HCT116 (cell line): ENCODE measurements at regions not wholly inside any gene's neighbourhood (a gene's known extent, or its start where the extent isn't known, plus 50 kb on each side); places are given as distances from the start of the nearest gene placed in this dataset.

Experiments used
- ATAC-seq: fragments of 200-7000 bp; cut with Tn5 transposase; 2 replicates; pipeline ENCODE4 v1.9.1; 2020; ENCODE audit warnings: mild to moderate bottlenecking, moderate library complexity
- BruUV-seq: library from RNA; stranded (reverse); fragments of 400-500 nt; replicated peaks from 2 replicates; lab custom pipeline; 2021; lab: Mats Ljungman, UMichigan
- CTCF ChIA-PET: fragments of 300-600 bp; sonication (Branson Sonifier 250); formaldehyde crosslinking; loops from one replicate; lab custom pipeline; 2021; ENCODE audit warnings: antibody characterized with exemption; lab: Charles Lee
- POLR2A ChIA-PET: fragments of 300-600, 350-600 bp; sonication (Branson Sonifier 250); formaldehyde crosslinking; loops from one replicate; lab custom pipeline; 2021; ENCODE audit warnings: antibody characterized with exemption; lab: Charles Lee
- RAD21 ChIA-PET, 2 experiments: fragments of 300-600 bp; sonication (Branson Sonifier 250); formaldehyde crosslinking; loops; one replicate each; lab custom pipeline; 2023; ENCODE audit warnings: low total read pairs in 2 of 2; ENCODE audit not compliant: uncharacterized antibody in 2 of 2, unreplicated experiment in 2 of 2, low non-redundant PET in 1 of 2; lab: Charles Lee
- DNase-seq: peaks from one replicate; pipeline ENCODE4 v3.0.0-alpha.2; 2010; ENCODE audit warnings: low read depth, low spot score
- H2AFZ ChIP-seq: fragments of 200-600 bp; shearing (Covaris generic), sonication (generic); 2 replicates; pipeline ENCODE4 v1.6.1; 2017; ENCODE audit warnings: low read depth, mixed run types, mixed read lengths, antibody characterized with exemption, low read length; ENCODE audit not compliant: poor library complexity, severe bottlenecking
- H3K27ac ChIP-seq: 2 replicates; pipeline ENCODE4 v1.5.1; 2012; ENCODE audit warnings: low read depth, low read length
- H3K27me3 ChIP-seq: fragments of 200-600 bp; sonication (generic); 2 replicates; pipeline ENCODE4 v1.6.1; 2016; ENCODE audit warnings: mixed run types, low read length, mixed read lengths; ENCODE audit not compliant: insufficient read depth
- H3K36me3 ChIP-seq, 2 experiments: fragments of 200-500 bp in 1 of 2; fragments of 200-600 bp in 1 of 2; sonication (Bioruptor generic) in 1 of 2; sonication (generic) in 1 of 2; 2 replicates each; pipeline versions ENCODE4 v1.5.1 to v1.6.1; 2014 to 2016; ENCODE audit warnings: low read length in 2 of 2, inconsistent platforms in 1 of 2, mixed read lengths in 1 of 2, mixed run types in 1 of 2; ENCODE audit not compliant: insufficient read depth in 2 of 2, control insufficient read depth in 1 of 2
- H3K4me1 ChIP-seq, 2 experiments: fragments of 200-600 bp in 1 of 2; sonication (generic) in 1 of 2; 2 replicates each; pipeline versions ENCODE4 v1.5.1 to v1.6.1; 2012 to 2017; ENCODE audit warnings: low read length in 2 of 2, inconsistent platforms in 1 of 2, mild to moderate bottlenecking in 1 of 2, mixed read lengths in 1 of 2, mixed run types in 1 of 2, moderate library complexity in 1 of 2; ENCODE audit not compliant: insufficient read depth in 2 of 2, control insufficient read depth in 1 of 2
- H3K4me2 ChIP-seq: fragments of 200-600 bp; sonication (generic); 2 replicates; pipeline ENCODE4 v1.6.1; 2017; ENCODE audit warnings: mixed run types, low read length, mixed read lengths
- H3K4me3 ChIP-seq, 2 experiments: fragments of 200-600 bp in 1 of 2; sonication (generic) in 1 of 2; replicated peaks in 1 of 2; 2 replicates each; pipeline ENCODE4 v1.5.1; 2011 to 2016; ENCODE audit warnings: low read length in 2 of 2, control low read depth in 1 of 2, low read depth in 1 of 2, mild to moderate bottlenecking in 1 of 2, mixed read lengths in 1 of 2, mixed run types in 1 of 2
- H3K79me2 ChIP-seq: fragments of 200-600 bp; sonication (generic); 2 replicates; pipeline ENCODE4 v1.6.1; 2017; ENCODE audit warnings: mild to moderate bottlenecking, mixed run types, low read length, moderate library complexity, mixed read lengths; ENCODE audit not compliant: insufficient read depth
- H3K9ac ChIP-seq: fragments of 200-600 bp; sonication (generic); 2 replicates; pipeline ENCODE4 v1.6.1; 2016; ENCODE audit warnings: low read length, mixed read lengths
- H3K9me2 ChIP-seq: fragments of 200-600 bp; sonication (generic), shearing (Covaris generic); 2 replicates; pipeline ENCODE4 v1.6.1; 2017; ENCODE audit warnings: mixed run types, mild to moderate bottlenecking, moderate library complexity; ENCODE audit not compliant: insufficient read depth
- H3K9me3 ChIP-seq, 2 experiments: fragments of 200-500 bp in 1 of 2; fragments of 200-600 bp in 1 of 2; sonication (Bioruptor generic) in 1 of 2; sonication (generic) in 1 of 2; 2 replicates each; pipeline ENCODE4 v1.6.1; 2014 to 2017; ENCODE audit warnings: low read length in 2 of 2, mixed read lengths in 2 of 2, inconsistent platforms in 1 of 2, low read depth in 1 of 2, mild to moderate bottlenecking in 1 of 2, mixed run types in 1 of 2, moderate library complexity in 1 of 2; ENCODE audit not compliant: control insufficient read depth in 1 of 2, insufficient read depth in 1 of 2
- H4K20me1 ChIP-seq: fragments of 200-600 bp; sonication (generic), shearing (Covaris generic); 2 replicates; pipeline ENCODE4 v1.6.1; 2017; ENCODE audit warnings: mixed run types, mild to moderate bottlenecking, moderate library complexity; ENCODE audit not compliant: insufficient read depth
- CBX3 ChIP-seq: IDR thresholded peaks from 2 replicates; pipeline ENCODE4 v1.6.1; 2012; ENCODE audit warnings: low read depth
- CEBPB ChIP-seq: IDR thresholded peaks from 2 replicates; pipeline ENCODE4 v1.6.1; 2012; ENCODE audit warnings: low read depth
- EGR1 ChIP-seq: IDR thresholded peaks from 2 replicates; pipeline ENCODE4 v1.6.1; 2012; ENCODE audit warnings: low read depth
- ELF1 ChIP-seq: IDR thresholded peaks from 2 replicates; pipeline ENCODE4 v1.6.1; 2012; ENCODE audit warnings: low read depth, borderline replicate concordance
- EZH2 ChIP-seq: fragments of 200-600 bp; sonication (generic); IDR thresholded peaks from 2 replicates; pipeline ENCODE4 v1.6.1; 2017; ENCODE audit warnings: antibody characterized with exemption, mixed run types
- EZH2phosphoT487 ChIP-seq: fragments of 200-600 bp; IDR thresholded peaks from 2 replicates; pipeline ENCODE4 v1.6.1; 2018; ENCODE audit warnings: antibody characterized with exemption, borderline replicate concordance
- FOSL1 ChIP-seq: IDR thresholded peaks from 2 replicates; pipeline ENCODE4 v1.6.1; 2012; ENCODE audit warnings: low read depth
- JUND ChIP-seq: IDR thresholded peaks from 2 replicates; pipeline ENCODE4 v1.6.1; 2012
- POLR2A ChIP-seq: IDR thresholded peaks from 2 replicates; pipeline ENCODE4 v1.7.0; 2011; ENCODE audit warnings: borderline replicate concordance; ENCODE audit not compliant: insufficient read depth, insufficient read length; ENCODE audit errors: extremely low read depth
- POLR2AphosphoS5 ChIP-seq: IDR thresholded peaks from 2 replicates; pipeline ENCODE4 v1.6.1; 2011; ENCODE audit warnings: mild to moderate bottlenecking, low read depth, low read length, moderate library complexity
- RAD21 ChIP-seq: IDR thresholded peaks from 2 replicates; pipeline ENCODE4 v1.6.1; 2012; ENCODE audit warnings: low read depth, mild to moderate bottlenecking
- SIN3A ChIP-seq: IDR thresholded peaks from 2 replicates; pipeline ENCODE4 v1.6.1; 2012; ENCODE audit warnings: low read depth
- TCF7L2 ChIP-seq: IDR thresholded peaks from 2 replicates; pipeline ENCODE4 v1.7.0; 2011; ENCODE audit warnings: borderline replicate concordance, inconsistent platforms; ENCODE audit not compliant: insufficient read depth, insufficient read length; ENCODE audit errors: extremely low read depth
- YY1 ChIP-seq: IDR thresholded peaks from 2 replicates; pipeline ENCODE4 v1.6.1; 2011; ENCODE audit warnings: low read length, low read depth, moderate library complexity, mild to moderate bottlenecking; ENCODE audit not compliant: insufficient replicate concordance; ENCODE audit errors: extremely low read depth
- ZFX ChIP-seq: fragments of 450-650 bp; IDR thresholded peaks from 2 replicates; pipeline ENCODE4 v1.6.1; 2017
- intact Hi-C: fragments of 100-400 bp; cut with micrococcal nuclease; formaldehyde crosslinking; loops from 2 replicates; pipeline ENCODE4 v1.10.0; 2022
- TF ChIP-seq, protein P1 (sequence below): IDR thresholded peaks from 2 replicates; pipeline ENCODE4 v1.6.1; 2012
- TF ChIP-seq, protein P2 (sequence below): IDR thresholded peaks from 2 replicates; pipeline ENCODE4 v1.6.1; 2012; ENCODE audit warnings: low read depth
- TF ChIP-seq, protein P3 (sequence below): IDR thresholded peaks from 2 replicates; pipeline ENCODE4 v1.6.1; 2012
- TF ChIP-seq, protein P4 (sequence below): IDR thresholded peaks from 2 replicates; pipeline ENCODE4 v1.6.1; 2011; ENCODE audit warnings: mild to moderate bottlenecking, low read length, moderate library complexity; ENCODE audit not compliant: insufficient replicate concordance; ENCODE audit errors: extremely low read depth

DNA sequence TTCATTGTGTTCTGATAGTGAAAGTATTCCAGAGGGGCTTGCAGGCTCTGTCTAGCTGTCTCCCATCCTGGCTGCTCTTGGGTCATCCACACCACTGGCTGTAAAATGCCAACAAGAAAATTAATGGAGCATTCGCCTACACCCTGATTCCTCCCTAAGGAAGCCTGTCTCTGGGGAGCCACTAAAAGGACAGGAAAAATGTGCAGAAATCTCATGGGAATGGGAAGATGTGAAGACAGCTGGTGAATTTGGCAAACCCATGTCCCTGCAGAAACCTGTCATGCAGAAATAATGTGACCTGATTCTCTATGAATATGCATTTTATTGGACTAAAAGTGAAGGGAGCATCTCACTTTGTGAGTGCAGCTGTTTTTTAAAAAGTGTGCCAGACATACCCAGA lies 265.6 kb downstream of the TUSC1 start:
- Histone ChIP-seq H3K4me1 (no peaks in the 10 kb centered on the region), H3K27me3 (no peaks in the 10 kb centered on the region), H3K36me3 (no peaks in the 10 kb centered on the region), H3K27ac (no peak overlapping the region)
- CTCF ChIA-PET: no interaction called here
- TF ChIP-seq, protein P1, sequence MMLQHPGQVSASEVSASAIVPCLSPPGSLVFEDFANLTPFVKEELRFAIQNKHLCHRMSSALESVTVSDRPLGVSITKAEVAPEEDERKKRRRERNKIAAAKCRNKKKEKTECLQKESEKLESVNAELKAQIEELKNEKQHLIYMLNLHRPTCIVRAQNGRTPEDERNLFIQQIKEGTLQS: no peak
- TF ChIP-seq EZH2phosphoT487: no peak
- no peak for TF ChIP-seq YY1
- no peak for TF ChIP-seq TCF7L2
- TF ChIP-seq CBX3: no peak
- TF ChIP-seq EZH2: no peak
- TF ChIP-seq JUND: no peak
- TF ChIP-seq POLR2A: no peak
- TF ChIP-seq, protein P2, sequence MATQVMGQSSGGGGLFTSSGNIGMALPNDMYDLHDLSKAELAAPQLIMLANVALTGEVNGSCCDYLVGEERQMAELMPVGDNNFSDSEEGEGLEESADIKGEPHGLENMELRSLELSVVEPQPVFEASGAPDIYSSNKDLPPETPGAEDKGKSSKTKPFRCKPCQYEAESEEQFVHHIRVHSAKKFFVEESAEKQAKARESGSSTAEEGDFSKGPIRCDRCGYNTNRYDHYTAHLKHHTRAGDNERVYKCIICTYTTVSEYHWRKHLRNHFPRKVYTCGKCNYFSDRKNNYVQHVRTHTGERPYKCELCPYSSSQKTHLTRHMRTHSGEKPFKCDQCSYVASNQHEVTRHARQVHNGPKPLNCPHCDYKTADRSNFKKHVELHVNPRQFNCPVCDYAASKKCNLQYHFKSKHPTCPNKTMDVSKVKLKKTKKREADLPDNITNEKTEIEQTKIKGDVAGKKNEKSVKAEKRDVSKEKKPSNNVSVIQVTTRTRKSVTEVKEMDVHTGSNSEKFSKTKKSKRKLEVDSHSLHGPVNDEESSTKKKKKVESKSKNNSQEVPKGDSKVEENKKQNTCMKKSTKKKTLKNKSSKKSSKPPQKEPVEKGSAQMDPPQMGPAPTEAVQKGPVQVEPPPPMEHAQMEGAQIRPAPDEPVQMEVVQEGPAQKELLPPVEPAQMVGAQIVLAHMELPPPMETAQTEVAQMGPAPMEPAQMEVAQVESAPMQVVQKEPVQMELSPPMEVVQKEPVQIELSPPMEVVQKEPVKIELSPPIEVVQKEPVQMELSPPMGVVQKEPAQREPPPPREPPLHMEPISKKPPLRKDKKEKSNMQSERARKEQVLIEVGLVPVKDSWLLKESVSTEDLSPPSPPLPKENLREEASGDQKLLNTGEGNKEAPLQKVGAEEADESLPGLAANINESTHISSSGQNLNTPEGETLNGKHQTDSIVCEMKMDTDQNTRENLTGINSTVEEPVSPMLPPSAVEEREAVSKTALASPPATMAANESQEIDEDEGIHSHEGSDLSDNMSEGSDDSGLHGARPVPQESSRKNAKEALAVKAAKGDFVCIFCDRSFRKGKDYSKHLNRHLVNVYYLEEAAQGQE: no peak
- no peak for TF ChIP-seq FOSL1
- TF ChIP-seq SIN3A: no peak
- no peak for TF ChIP-seq RAD21
- TF ChIP-seq POLR2AphosphoS5: no peak
- TF ChIP-seq EGR1: no peak
- TF ChIP-seq ZFX: no peak
- TF ChIP-seq, protein P3, sequence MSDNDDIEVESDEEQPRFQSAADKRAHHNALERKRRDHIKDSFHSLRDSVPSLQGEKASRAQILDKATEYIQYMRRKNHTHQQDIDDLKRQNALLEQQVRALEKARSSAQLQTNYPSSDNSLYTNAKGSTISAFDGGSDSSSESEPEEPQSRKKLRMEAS: no peak
- no peak for TF ChIP-seq ELF1
- TF ChIP-seq CEBPB: no peak
- TF ChIP-seq, protein P4, sequence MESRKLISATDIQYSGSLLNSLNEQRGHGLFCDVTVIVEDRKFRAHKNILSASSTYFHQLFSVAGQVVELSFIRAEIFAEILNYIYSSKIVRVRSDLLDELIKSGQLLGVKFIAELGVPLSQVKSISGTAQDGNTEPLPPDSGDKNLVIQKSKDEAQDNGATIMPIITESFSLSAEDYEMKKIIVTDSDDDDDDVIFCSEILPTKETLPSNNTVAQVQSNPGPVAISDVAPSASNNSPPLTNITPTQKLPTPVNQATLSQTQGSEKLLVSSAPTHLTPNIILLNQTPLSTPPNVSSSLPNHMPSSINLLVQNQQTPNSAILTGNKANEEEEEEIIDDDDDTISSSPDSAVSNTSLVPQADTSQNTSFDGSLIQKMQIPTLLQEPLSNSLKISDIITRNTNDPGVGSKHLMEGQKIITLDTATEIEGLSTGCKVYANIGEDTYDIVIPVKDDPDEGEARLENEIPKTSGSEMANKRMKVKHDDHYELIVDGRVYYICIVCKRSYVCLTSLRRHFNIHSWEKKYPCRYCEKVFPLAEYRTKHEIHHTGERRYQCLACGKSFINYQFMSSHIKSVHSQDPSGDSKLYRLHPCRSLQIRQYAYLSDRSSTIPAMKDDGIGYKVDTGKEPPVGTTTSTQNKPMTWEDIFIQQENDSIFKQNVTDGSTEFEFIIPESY: no peak
- TF ChIP-seq, all 23 proteins: peak for 0
- no peak overlapping the region for H3K4me2 ChIP-seq
- peaks cover 15 to 21% of the 10 kb centered on the region in 2 experiments; a peak in 2 of 4 replicates for H3K9me3 ChIP-seq
- ChIA-PET RAD21 (no interaction called here), POLR2A (no interaction called here)
- ATAC-seq: no peak
- no peaks in the 10 kb centered on the region for H3K79me2 ChIP-seq
- H2AFZ ChIP-seq: no peak overlapping the region
- H3K9me2 ChIP-seq: no peaks in the 10 kb centered on the region
- no peak overlapping the region for H3K9ac ChIP-seq
- no peaks in the 10 kb centered on the region for H4K20me1 ChIP-seq
- BruUV-seq: no TSS peak
- no peak overlapping the region for H3K4me3 ChIP-seq
- intact Hi-C loops: no loop called here
- no peak for DNase-seq
